GM18870 (cell line): ENCODE measurements at regions not wholly inside any gene's neighbourhood (a gene's known extent, or its start where the extent isn't known, plus 50 kb on each side); places are given as distances from the start of the nearest gene placed in this dataset.
A peak's percentile ranks its signal among the peaks of the same experiment; 100 is the strongest.

Experiments
- ATAC-seq: cut with Tn5 transposase; IDR thresholded peaks from one replicate; pipeline ENCODE4 v1.9.1; 2021; ENCODE audit warnings: moderate library complexity; ENCODE audit not compliant: unreplicated experiment

DNA sequence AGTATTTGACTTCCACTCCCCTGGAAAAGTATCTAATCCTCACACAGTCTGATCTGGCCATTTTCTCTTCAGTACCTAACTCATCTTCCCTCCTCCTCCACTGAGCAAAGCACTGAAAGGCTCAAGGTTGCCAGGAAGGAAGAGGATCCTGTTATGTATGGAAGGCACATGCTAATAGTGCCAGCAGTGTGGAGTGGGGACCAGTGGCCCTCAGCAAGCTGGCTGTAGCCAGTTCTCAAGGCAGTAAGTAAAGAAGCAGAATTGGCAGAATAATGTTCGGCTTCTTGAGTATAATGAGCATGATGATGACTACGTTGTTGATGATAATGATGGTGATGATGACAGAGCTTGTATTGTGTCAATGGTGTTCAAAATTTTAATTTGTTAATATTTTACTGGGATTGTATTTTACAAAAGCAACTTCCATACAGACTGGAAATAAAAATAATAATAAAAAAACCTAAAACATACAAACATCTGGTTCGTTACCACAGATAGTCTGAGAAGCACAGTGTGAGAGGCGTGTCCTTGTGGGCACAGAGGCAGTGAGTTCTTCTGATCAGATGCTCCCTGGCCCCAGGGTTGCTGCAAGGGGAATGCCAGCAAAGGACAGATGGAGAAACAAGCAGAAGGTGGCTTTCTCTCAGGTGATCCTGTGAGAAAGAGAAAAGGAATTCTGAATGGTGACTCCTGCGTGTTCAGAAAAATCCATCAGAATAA, 528.8 kb downstream of the CMPK2 start:
- ATAC-seq: no peak

DNA sequence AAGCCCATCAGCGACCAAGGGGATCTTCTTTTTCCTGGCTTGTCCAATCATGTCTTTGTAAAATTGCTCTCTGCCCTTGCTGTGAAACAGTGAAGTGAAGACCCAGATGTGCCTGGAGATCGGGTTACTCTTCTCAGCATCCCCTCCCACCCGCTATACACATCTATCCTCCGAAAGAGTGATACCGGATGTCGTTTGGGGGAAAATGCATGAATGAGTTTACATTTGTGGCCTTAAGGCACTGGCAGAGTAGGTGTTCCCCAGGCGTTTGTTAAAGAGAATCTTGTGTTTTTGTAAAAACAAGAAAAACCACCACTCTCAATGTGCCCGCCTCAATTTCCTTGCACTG, 528.3 kb downstream of the CMPK2 start:
- no peak for ATAC-seq

DNA sequence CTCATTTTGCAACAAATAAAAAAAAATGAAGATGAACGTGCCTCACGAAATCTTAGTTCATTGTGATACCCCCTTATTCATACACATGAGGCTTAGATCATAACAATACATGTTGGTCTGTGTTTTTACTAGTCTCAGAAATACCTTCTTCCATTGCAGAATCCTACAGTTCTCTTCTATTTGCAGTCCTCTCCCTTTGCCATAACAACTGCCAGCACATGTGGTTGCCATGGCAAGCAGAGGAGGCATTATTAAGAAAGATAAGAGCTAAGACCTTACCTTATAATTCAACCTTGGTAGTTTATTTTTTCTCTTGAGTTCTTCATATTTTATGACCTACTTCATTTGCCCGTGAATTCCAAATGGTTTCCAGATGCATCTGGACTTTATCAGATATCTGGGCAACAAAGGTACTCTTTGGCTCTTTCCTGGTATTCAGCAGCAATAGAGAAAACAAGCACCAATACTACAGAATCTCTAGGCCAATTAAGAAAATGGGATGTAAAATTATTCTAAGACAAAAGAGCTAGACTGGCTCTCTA, 524.0 kb downstream of the CMPK2 start:
- no peak for ATAC-seq

DNA sequence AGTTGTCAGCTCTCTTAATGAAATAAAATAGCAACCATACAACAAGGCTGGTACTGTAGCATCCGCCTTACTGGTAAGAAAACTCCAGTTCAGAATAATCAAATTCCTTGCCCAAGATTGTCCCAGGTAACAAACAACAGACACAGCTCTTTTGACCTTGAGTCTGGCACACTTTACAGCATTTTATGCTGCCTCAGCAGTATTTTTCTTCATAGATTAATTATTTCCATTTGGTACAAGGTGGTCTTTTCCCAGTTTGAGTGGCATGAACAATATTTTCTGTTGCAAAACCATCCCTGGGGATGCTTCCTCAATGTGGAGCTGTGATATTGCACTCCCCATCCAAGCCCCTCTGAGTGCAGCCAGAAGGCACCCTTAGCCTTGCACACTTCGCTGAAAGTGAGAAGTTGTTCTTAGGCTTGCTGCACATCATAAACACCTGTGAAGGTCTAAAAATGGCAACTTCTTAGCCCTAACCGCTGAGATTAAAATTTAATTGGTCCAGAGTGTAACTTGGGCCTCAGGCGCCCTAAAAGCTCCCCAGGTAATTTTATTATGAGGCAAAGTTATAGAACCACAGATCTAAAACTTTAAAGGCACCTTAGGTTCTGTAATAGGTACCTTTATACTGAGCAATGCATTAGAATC, 523.3 kb downstream of the CMPK2 start:
- ATAC-seq: no peak

DNA sequence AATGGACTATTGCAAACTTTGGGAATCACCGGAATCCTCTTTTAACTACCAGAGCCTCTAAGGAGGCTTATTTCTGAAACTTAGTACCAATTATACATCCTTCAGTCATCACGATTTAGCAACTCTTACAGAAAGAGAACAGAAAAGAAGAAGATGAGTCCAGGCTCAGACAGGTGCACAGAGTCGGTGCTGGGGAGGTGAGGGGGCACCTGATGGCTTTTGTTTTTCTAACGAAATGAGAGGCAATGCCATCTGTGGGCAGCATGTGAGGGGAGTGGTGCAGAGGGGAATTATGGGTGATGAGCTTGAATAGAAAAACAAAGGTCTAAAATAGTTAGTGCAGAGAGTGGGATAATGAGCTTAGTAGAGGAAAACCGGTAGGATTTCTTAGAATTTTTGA, 522.6 kb downstream of the CMPK2 start:
- no peak for ATAC-seq

DNA sequence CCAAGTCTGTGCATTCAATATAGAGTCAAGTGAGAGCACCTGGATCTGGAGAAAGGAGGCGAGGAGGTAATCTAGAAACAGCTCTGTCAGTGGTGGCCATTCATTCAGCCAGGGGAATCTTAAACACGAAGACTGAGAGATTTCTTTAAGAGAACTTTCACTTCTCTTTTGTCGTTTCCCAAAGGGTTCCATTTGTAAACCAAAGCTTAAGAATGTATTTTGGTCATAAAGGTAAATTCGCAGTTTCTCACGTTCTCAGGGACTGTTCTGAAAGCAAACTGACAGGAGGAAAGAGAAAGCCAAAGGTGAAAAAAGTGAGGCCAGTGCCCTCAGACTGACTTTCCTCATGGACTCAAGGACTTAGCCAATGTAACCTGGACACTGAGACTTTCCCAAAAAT, 513.5 kb downstream of the CMPK2 start:
- ATAC-seq: peak; percentile 87

DNA sequence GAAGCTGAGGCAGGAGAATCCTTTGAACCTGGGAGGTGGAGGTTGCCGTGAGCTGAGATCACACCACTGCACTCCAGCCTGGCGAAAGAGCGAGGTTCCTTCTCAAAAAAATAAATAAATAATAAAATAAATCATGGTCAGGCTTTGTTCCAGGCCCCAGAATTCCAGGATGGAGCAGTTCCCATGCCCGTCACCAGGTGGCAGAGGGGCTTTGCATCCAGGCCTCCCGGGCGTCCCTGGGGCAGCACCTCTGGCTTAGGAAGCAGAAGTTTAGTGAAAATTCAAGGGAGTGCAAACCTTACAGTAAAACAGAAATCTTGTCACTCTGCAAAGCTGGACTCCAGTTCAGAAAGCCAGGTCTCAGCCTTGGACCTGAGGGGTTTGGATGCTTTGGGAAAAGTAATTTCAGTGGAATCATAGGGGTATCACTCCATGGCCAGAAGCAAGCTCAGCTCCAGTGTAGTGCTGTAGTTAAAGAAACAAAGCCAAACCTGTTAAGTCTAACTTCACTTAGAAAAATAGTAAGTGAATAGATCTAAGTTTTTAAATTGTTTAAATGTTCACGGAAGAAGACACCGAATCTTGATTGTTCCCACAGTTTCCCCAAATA, 512.7 kb downstream of the CMPK2 start:
- no peak for ATAC-seq

DNA sequence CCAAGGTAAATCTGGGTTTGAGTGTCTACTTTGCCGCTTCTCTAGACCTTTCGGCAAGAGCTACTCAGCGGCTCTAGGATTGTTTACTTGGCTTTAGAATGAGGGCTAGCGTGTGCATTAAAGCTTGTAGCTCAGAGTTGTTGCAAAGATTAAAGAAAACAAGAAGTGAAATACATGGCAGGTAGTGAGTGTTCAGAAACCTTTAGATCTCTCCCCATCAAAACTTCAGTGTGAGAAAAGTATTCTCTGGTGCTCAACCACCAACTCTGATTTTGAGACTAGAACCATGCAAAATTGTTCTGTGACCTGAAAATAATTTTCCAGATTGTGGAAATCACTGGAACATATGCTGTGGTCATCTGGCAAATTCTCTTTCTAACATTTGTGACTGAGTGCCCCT, 512.0 kb downstream of the CMPK2 start:
- peak; percentile 44 for ATAC-seq

DNA sequence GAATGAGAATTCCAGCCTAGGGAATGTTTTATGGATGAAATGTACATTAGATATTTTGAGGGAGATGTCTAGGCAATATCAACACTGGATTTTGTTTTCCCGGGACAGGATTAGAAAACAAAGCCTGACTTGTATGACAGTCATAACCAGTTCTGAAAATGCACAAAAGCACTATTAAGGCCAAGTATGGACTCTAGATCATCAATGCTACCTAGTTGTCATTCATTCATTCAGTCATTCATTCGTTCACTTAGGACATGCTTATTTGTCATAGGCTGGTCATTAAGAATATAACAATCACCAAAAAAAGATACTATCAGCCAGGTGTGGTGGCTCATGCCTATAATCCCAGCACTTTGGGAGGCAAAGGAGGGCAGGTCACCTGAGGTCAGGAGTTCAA, 511.2 kb downstream of the CMPK2 start:
- no peak for ATAC-seq

DNA sequence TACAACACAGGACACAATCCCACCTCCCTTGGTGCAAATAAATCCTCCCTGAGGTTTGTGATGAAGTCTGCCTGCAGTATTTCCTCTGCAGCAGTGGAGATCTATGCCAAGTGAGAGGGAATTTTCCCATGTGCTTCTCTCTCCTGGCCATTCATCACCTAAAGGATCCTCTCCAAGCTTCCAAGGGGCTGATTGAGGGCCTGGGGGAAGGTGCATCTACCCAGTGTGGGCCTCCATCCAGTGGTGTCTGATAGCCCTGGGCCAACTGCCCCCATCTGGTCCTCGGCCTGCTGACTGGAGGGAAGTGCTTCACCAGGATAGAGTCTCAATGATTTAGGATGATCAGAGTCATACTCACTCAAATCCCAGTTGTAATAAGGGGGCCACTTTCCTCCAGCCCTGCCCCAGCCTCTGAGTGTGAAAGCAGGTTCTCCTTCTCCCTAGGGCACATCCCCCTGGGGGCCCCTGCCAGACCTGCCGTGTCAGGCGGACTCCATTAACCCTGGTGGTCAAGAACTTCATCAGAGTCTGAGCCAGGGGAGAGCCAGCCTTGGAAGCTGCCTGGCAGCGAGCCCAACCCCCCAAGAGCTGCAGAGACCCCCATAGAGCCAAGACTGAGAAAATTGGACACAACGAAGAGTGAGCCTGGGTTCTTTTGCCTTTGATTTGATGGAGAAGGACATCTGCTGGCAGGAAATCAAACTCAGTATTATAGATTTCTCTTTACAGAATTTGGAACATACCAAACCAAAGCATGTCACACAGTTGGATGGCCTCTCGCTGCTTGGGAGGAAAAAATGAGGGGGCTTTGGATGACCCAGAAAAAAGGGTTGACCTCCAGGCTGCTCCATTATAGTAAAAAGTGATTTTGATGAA, 509.6 kb downstream of the CMPK2 start:
- no peak for ATAC-seq

DNA sequence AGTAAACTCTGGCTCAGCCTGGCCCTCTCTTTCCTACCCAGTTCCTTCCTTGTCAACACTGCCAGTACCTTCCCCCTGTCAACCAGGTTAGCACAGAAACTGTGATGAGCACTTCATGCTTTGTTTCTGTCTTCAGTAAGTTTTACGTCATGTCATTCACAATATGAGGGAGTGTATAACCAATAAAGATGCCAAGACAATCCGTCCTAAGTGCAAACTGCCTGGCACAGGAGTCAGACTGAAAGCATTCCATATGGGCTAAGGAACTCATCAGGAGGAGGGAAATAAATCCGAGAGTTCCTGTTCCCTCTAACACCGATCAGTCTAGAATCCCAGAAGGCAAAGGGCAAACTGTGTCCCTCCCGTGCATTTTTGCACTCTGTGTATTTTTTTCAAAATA, 507.2 kb downstream of the CMPK2 start:
- ATAC-seq: no peak

DNA sequence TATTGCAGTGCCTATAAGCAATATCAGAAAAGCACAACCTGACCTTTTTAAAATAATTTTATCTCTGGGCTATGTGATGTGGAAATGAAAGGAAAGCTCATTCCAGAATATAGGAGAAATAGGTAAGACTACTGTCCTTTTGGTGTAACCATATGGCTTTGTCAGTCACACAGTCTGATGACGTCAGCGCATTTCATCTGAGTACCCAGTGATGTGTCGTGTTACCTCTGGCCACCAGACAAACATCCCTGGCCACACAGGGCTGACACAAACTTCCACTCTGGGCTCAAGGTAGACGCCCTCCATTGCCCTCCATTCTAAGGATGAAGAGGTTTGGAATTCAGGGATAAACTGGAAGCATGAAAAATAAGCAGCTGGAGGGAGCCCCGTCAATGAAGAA, 506.7 kb downstream of the CMPK2 start:
- no peak for ATAC-seq

DNA sequence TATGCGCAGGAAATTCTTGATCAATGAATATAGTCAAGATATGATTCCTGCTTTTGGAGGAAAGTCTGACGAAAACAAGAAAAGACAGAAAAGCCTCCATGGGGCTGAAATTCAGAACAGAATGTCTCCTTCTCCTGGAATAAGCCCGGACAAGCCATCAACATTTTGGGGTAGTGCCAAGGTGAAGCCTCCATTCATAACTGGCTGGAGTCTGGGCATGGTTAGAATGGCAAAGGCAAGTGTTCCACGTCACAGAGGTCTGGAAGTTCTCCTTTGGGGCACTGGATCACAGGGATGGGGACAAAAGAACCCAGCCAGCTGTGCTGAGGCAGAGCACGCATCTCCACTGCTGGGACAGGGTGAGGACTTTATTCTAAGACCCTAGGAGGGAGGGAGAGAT, 505.7 kb downstream of the CMPK2 start:
- no peak for ATAC-seq

DNA sequence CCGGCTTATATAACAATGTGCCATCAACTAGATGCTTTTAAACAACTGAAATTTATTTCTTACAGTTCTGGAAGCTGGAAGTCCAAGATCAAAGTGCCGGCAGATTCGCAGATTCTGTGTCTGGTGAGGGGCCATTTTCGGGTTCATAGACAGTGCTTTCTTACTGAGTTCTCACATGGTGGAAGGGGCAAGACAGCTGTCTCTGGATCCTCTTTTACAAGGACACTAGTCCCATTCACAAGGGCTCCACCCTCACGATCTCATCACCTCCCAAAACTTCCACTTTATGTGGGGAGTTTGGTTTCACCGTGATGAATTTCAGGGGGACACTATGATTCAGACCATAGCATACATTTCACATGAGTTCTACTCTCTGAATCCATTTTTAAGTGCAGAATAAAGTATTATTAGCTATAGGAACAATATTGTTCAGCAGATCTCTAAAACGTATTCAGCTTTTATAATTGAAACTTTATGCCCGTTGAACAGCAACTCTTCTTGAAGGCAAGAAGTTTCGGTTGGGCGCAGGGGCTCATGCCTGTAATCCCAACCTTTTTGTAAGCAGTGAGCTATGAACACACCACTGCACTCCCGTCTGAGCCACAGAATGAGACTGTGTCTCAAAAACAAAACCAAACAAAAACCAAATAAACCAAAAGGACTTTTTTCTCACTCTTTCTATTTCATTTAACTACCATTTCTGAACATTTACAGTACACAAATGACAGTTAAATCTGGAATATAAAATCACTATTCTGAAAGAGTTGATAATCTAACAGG, 502.8 kb downstream of the CMPK2 start:
- ATAC-seq: no peak

DNA sequence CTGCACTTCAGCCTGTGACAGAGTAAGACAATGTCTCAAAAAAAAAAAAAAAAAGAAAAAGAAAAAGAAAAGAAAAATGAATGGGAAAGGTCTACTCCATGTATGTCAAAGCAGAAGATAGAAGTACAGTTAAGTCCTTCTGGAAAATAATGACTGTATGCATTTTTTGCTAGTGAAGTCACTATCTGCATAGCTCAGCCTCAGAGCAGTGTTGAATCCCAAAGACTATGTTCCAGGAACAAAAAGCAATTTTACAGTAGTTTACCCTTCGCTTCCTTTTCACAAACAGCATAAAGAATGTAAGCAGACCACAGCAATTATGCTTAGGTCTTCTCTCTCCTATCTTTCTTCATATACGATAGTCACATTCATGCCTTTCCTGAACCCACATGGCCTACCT, 497.4 kb downstream of the CMPK2 start:
- ATAC-seq: no peak

DNA sequence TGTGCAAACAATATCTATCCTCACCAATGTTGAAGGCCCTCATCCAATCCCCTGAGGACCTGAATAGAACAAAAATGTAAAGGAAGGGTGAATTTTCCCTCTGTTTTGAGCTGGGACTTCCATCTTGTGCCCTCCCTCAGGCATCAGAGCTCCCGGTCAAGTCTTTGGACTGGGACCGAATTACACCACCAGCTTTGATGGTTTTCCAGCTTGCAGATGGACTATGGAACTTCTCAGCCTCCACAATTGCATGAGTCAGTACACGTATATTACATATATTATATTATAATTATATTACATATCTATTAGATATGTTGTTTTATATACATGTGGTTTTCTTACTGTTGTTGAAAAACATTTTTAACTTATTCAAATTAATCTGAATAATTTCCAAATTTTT, 496.4 kb downstream of the CMPK2 start:
- ATAC-seq: no peak

DNA sequence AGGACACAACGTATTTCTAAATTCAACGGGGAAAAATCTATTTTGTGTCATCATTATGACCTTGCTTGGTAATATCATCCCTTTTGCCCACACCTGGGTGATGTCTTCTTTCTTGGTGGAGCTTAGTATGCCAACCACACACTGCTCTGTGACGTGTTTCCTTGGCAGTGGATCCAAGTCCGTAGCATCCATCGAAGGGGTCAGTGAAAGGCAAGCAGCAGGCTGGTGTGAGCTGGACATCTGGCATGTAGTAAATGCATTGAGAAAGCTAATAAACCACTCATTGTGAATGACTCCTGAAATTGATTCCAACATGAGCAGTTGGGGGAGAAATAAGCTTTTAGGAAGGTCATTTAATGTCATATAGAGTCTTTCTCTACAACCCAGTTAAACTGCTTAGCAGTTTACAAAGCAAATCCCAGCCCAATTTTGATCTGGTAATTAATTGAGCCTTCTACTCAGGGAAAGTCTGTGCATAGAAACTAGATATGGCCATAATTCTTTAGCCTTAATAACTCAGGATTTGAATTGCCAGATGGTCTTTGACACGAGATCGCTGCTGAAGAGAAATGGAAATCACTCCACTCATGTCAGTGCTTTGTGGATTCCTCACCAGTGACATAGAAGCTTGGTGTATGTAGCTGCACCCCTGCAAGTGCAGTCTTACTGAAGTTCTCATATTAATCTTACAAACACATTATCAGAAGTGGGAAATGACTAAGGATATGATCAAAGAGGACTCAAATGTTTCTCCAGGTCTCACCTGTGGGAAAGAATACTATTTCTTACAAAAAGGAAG, 494.8 kb downstream of the CMPK2 start:
- ATAC-seq: no peak

DNA sequence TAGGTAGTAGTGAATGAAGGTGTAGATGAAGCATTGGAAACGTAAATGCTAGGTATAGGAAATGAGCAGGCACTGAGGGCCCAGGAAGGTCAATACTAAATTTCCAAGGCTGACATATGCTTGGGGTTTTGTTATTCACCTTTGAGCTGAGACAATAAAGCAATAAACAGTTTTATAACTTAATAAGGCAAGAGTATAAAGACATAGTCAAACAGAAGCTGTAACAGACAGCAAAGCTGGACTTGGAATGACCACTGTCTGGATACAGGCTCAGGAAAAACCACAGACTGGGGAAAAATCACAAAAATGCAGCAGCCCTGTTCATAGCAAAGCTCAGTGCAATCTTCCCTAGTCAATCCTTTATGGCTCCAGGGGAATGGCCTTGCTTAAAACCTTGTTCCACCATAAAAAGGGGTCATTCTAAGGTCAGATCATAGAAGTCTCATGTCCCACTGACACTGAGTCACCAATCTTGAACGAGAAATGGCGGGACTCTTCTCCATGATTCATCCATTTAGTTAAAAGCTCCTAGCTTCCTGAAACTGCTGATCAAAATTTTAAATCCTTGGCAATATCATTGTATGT, 493.3 kb downstream of the CMPK2 start:
- ATAC-seq: no peak

DNA sequence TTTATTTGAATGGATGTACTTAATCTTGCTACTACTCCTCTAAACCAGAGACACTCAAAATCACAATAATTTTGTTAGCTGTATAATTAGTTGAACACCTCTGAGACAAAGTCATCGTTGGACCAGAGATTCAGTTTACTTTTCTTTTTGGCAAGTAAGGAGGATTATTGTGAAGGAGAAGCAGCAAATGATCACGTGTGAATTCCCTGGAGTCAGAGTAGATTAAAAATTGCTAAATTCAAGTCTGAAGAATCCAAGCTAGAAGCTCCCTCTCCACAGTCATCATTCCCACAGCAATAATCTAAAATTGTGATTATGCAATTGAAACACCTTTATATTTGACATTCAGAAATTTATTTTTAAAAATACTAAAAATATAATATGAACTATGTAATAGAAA, 484.4 kb downstream of the CMPK2 start:
- no peak for ATAC-seq
